NCI-H345 treated with DMSO at 0.1 percent for 48 hours (cell line): ENCODE measurements at regions not wholly inside any gene's neighbourhood (a gene's known extent, or its start where the extent isn't known, plus 50 kb on each side); places are given as distances from the start of the nearest gene placed in this dataset.
"Not testable (repeated sequence)": the region's sequence is repeated elsewhere in the genome, so short reads cannot be mapped to it uniquely, and the experiment has no call there.

Source experiments
- DNase-seq: peaks from one replicate; lab custom pipeline; 2025; ENCODE audit not compliant: unreplicated experiment; lab: John Stamatoyannopoulos, UW

- no peak for DNase-seq
These were observed 121.9 kb downstream of the DLEU7 start for GRCh38 chr13:50721672-50721992.

DNA sequence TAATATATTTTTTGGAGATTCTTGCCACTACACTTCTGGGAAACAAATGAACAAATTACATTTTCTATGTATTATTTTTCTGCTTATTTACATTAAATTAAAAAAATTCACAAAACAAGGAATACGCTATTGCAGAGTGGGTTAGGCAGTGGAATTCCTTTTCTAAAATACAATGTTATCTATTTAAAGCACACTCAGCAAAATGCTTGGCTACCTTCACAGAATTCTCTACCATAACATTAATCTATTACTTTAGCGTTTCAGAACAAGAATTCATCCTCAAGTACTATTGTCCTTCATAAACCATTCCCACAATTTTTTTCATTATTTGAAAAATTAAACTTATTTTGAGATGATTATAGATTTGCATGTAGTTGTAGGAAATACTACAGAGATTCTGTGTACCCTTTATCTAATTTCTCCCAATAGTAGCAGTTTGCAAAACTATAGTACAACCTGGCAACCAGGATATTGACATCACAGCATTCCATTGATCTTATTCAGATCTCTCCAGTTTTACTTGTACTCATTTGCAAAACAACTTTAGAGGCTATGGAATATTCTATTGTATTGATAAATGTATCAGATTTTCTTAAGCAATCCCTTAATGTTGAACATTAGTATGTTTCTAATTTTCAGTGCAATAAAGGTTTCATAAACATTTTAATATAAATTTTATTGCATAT is 120.9 kb downstream of the DLEU7 start:
- no peak for DNase-seq

- DNase-seq: no peak
These were observed 119.1 kb downstream of the DLEU7 start for GRCh38 chr13:50724438-50724837.

DNA sequence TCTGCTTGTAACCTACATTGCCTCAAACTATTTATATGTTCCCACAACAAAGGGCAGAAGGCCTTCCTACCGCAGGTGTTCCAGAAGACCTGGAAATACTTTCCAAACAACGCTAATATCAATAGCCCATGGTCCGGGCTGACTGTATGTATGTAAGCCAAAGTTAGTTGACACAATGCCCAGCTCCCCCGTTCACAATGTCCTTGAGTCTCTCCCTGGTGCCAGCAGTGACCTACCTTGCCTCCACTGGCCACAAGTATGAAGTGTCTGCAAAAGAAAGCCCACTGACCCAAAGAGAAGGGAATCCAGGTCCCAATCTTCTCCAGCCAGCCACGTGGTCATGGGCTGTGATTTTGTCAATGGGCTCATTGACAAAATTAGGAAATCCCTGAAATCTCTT is 118.6 kb downstream of the DLEU7 start:
- DNase-seq: no peak

GRCh38 chr13:50726164-50726563 is 117.3 kb downstream of the DLEU7 start:
- no peak for DNase-seq

DNA sequence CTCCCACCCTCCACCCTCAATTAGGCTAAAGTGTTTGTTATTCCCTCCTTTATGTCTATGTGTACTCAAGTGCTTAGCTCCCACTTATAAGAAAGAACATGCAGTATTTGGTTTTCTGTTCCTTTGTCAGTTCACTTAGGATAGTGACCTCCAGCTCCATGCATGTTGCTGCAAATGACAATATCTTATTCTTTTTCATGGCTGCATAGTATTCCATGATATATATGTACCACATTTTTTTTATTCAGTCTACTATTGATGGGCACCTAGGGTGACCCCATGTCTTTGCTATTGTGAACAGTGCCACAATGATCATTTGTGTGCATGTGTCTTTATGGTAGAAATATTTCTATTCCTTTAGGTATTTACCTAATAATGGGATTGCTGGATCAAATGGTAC is 114.3 kb downstream of the DLEU7 start:
- no peak for DNase-seq

DNA sequence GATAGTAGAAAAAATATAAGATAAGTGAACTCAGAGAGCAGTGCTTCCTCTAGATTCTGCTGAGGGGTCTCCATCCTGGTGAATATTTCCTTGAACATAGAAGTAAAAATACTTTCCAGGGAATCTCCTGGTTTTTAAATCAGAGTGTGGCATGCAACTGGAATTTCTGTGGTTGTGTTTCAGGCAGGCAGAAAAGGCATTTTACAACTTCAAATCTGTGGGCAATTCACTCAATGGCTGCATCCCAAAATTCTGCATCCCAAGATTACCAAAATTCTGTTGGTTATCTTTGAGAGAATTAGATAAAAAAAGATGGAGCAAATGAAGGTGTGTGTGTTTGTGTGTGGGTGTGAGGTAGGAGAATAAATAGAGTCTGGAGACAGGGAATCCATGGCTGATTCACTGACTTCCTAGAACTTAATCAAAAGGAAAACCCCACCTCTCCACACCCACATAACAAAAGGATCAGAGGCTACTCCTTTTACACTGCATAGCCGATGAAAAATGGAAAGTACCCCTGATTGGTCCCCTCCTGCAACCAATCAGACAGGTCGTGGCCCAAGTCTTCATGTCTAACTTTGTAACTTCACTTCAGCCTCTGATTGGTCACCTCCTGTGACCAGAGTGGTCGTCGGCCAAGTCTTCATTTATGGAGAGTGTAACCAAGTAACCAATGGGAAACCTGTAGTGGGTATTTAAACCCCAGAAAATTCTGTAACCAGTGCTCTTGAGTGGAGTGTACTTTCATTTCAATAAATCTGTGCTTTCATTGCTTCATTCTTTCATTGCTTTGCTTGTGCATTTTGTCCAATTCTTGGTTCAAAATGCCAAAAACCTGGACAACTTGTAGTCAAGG is 112.8 kb downstream of the DLEU7 start:
- DNase-seq: no peak

- DNase-seq: no peak
These were observed 112.1 kb downstream of the DLEU7 start for GRCh38 chr13:50731400-50731799.

DNA sequence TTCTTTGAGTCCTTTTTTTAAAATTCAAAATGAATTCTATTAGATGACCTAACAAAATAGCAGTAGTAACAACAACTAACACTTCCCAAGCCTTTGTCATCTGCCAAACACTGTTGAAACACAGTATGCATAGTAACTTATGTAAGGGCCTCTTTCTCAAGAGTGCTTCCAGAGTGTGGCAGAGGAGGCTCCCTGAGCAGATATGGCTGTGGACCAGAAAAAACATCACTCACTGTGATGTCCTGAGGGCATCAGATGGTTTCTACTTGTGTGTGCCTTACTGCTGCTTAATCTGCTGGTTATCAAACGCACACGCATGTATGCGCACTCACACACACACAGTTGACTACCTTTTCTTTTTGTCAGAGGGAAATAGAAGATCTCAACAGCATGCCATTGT is 110.8 kb downstream of the DLEU7 start:
- peak; percentile 86 for DNase-seq

DNA sequence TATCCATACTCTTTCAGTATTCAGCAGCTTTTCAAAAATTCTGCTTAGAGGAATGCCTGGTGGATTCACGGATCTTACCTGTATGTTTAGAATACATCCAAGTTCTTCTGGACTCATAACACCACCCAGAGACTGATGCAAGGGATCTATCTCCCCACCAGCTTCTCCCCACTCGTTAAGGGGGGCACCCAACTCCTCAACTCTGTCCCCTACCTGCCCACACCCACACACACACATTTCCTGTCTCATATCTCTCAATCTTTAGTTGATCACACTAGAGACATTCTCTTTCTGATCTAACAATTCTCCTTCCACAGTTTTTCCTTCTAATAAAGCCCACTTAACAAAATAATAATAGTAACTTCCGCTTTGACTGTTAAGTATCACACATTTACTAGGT is 110.1 kb downstream of the DLEU7 start:
- no peak for DNase-seq

GRCh38 chr13:50735071-50735470 is 108.4 kb downstream of the DLEU7 start:
- no peak for DNase-seq

DNA sequence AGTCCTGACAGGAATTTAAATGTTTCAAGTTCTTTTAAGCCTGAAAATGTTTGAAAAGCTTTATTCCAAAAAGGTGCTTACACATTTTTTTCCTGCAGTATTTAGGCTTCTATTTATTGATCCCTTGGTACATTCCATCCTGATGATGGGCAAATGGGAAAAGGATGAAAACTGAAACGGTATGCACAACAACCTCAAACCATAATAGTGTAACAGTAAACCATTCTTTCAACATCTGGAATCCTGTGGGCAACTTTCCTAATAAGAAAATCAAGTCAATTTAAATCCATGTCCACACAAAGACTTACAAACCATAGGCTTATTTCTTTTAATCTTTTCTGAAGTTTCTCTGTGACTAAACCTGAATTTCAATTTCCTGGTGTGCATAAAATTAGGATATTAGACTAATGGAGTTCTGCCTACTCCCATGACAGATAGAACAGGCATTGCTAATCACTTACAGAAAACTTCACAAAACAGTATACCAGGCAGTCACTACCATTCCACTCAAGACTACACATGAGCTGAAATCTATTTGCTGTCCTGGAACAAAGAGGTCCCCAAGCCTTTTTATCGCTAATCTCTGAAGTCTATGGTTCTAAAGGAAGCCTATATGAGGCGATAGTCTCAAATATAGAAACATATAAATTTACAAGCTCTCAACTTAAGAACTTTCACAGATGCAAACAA is 103.3 kb downstream of the DLEU7 start:
- no peak for DNase-seq

- no peak for DNase-seq
These were observed 101.1 kb downstream of the DLEU7 start for GRCh38 chr13:50742353-50742752.

GRCh38 chr13:50742968-50743367 is 100.5 kb downstream of the DLEU7 start:
- DNase-seq: no peak

DNA sequence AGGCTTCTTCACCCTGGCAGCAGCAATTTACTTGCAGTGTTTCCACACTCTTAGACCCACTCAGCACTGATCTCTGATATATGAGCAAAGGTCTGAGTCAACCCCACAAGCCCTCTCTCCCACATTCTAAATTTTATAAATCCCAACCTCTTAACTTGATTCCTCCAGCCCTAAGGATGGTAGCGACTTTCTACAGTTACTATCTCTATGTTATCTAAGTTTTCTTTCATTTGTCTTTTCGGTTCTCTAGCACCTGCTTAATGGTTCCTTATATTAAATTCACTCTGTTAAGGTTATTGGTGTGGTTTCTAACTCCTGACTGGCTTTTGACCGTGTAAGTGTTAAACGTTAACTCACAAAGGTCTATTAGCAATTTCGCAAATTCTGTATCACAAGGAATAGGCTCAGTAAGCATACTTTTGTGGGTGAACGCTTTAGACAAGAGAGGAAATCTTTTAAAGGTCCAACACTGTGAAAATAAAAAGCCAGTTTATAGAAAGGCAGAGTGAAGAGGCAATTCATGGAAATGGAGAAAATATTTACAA is 99.3 kb downstream of the DLEU7 start:
- DNase-seq: no peak

DNA sequence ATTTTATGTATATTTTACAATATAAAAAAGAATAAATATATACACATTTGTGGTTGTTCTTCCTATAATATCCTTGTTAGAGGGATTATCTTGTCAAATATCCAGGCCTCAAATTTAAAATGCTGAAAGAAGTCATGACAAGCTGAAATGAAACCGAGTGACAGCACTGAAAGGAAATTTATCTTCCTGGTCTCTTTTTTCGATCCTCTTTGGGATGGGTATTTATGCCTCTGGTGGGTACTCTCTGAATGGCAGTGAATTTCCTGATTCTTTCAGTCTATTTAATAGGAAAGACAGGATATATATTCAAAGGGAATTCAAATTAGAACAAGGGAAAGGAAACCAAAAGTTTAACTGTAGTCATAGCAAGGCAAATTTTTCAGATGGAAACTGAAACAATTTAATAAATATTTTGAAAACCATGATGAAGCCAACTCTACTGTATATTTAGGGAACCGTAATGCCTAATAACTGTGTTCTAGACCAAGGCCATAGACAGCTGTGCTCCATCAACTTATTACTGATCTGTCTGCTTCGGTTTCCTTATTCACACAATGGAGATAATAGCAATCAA is 97.9 kb downstream of the DLEU7 start:
- DNase-seq: no peak

GRCh38 chr13:50747737-50748350 is 95.6 kb downstream of the DLEU7 start:
- DNase-seq: no peak

- DNase-seq: not testable (repeated sequence)
These were observed 90.3 kb downstream of the DLEU7 start for GRCh38 chr13:50753221-50753620.

GRCh38 chr13:50755862-50756685 is 87.4 kb downstream of the DLEU7 start:
- DNase-seq: peak; percentile 77

GRCh38 chr13:50757008-50757407 is 86.5 kb downstream of the DLEU7 start:
- peak; percentile 15 for DNase-seq
